Subcutaneous abdominal adipose tissue (tissue), 5 donors: ENCODE measurements at regions not wholly inside any gene's neighbourhood (a gene's known extent, or its start where the extent isn't known, plus 50 kb on each side); places are given as distances from the start of the nearest gene placed in this dataset.
"Not testable (repeated sequence)": the region's sequence is repeated elsewhere in the genome, so short reads cannot be mapped to it uniquely, and the experiment has no call there.

Source experiments
- H3K27ac ChIP-seq: one replicate; pipeline ENCODE4 v1.7.0; 2013; ENCODE audit warnings: low read depth, mild to moderate bottlenecking, inconsistent platforms, low read length, moderate library complexity
- H3K27me3 ChIP-seq, 5 donors: one replicate each; pipeline ENCODE4 v1.7.0; 2013; ENCODE audit warnings: low read length in 5 of 5, inconsistent platforms in 1 of 5; ENCODE audit not compliant: control insufficient read depth in 5 of 5, insufficient read depth in 4 of 5
- H3K36me3 ChIP-seq, 5 donors: one replicate each; pipeline ENCODE4 v1.7.0; 2013; ENCODE audit warnings: low read length in 5 of 5; ENCODE audit not compliant: control insufficient read depth in 5 of 5, insufficient read depth in 5 of 5
- H3K4me1 ChIP-seq, 5 donors: one replicate each; pipeline ENCODE4 v1.7.0; 2013; ENCODE audit warnings: low read length in 5 of 5, mild to moderate bottlenecking in 3 of 5, moderate library complexity in 1 of 5; ENCODE audit not compliant: control insufficient read depth in 5 of 5, insufficient read depth in 5 of 5
- H3K4me3 ChIP-seq, 5 donors: one replicate each; pipeline ENCODE4 v1.7.0; 2013; ENCODE audit warnings: low read length in 5 of 5, low read depth in 1 of 5
- H3K9ac ChIP-seq, 5 donors: one replicate each; pipeline ENCODE4 v1.7.0; 2013; ENCODE audit warnings: low read length in 5 of 5, mild to moderate bottlenecking in 4 of 5, moderate library complexity in 3 of 5
- H3K9me3 ChIP-seq, 5 donors: one replicate each; pipeline ENCODE4 v1.7.0; 2013; ENCODE audit warnings: low read length in 5 of 5; ENCODE audit not compliant: control insufficient read depth in 5 of 5
- donor health status: healthy.
- donor health status: healthy.
- donor health status: healthy.
- donor health status: healthy.
- donor health status: healthy.

GRCh38 chr5:43851741-43852140 is 248.8 kb downstream of the NNT start:
- H3K4me1 ChIP-seq, result peaks cover 0 to 12% (median 2%) of the 10 kb centered on the region in 5 donors
- H3K4me3 ChIP-seq, result no peak overlapping the region
- H3K9me3 ChIP-seq, result no peaks in the 10 kb centered on the region
- no peak overlapping the region for H3K27ac ChIP-seq
- H3K27me3 ChIP-seq, result no peaks in the 10 kb centered on the region
- no peaks in the 10 kb centered on the region for H3K36me3 ChIP-seq
- H3K9ac ChIP-seq, result no peak overlapping the region

- no peaks in the 10 kb centered on the region for H3K4me1 ChIP-seq
- no peak overlapping the region for H3K27ac ChIP-seq
- no peaks in the 10 kb centered on the region for H3K36me3 ChIP-seq
- no peaks in the 10 kb centered on the region for H3K9me3 ChIP-seq
- H3K27me3 ChIP-seq, result no peaks in the 10 kb centered on the region
- H3K9ac ChIP-seq, result no peak overlapping the region
- no peak overlapping the region for H3K4me3 ChIP-seq
Measured at GRCh38 chr5:43840424-43841125, 237.6 kb downstream of the NNT start.

GRCh38 chr5:43839218-43839617 is 236.2 kb downstream of the NNT start:
- H3K27ac ChIP-seq, result no peak overlapping the region

GRCh38 chr5:43837996-43838395 is 235.0 kb downstream of the NNT start:
- H3K27me3 ChIP-seq, result no peaks in the 10 kb centered on the region
- H3K4me1 ChIP-seq, result no peaks in the 10 kb centered on the region
- no peaks in the 10 kb centered on the region for H3K36me3 ChIP-seq
- H3K27ac ChIP-seq, result no peak overlapping the region
- no peak overlapping the region for H3K4me3 ChIP-seq
- no peaks in the 10 kb centered on the region for H3K9me3 ChIP-seq
- H3K9ac ChIP-seq, result no peak overlapping the region

More at GRCh38 chr5:43839218-43839617, 236.2 kb downstream of the NNT start:
- Histone ChIP-seq H3K4me1 (no peaks in the 10 kb centered on the region), H3K36me3 (no peaks in the 10 kb centered on the region), H3K9me3 (no peaks in the 10 kb centered on the region), H3K9ac (no peak overlapping the region), H3K27me3 (no peaks in the 10 kb centered on the region), H3K4me3 (no peak overlapping the region)

- H3K27ac ChIP-seq, result no peak overlapping the region
Measured at GRCh38 chr5:43837091-43837490, 234.1 kb downstream of the NNT start.

GRCh38 chr5:43833961-43834360 is 231.0 kb downstream of the NNT start:
- no peak overlapping the region for H3K27ac ChIP-seq
- H3K4me3 ChIP-seq, result no peak overlapping the region
- H3K9ac ChIP-seq, result no peak overlapping the region
- H3K27me3 ChIP-seq, result no peaks in the 10 kb centered on the region
- H3K36me3 ChIP-seq, result no peaks in the 10 kb centered on the region
- H3K4me1 ChIP-seq, result no peaks in the 10 kb centered on the region
- no peaks in the 10 kb centered on the region for H3K9me3 ChIP-seq

More at GRCh38 chr5:43837091-43837490, 234.1 kb downstream of the NNT start:
- Histone ChIP-seq H3K27me3 (no peaks in the 10 kb centered on the region), H3K9me3 (no peaks in the 10 kb centered on the region), H3K36me3 (no peaks in the 10 kb centered on the region), H3K9ac (no peak overlapping the region), H3K4me3 (no peak overlapping the region), H3K4me1 (no peaks in the 10 kb centered on the region)

GRCh38 chr5:43824325-43824964 is 221.5 kb downstream of the NNT start:
- not testable (repeated sequence) for H3K9me3 ChIP-seq, H3K27ac ChIP-seq, H3K4me3 ChIP-seq, H3K4me1 ChIP-seq, H3K27me3 ChIP-seq, H3K9ac ChIP-seq, H3K36me3 ChIP-seq

GRCh38 chr5:43818394-43818793 is 215.4 kb downstream of the NNT start:
- not testable (repeated sequence) for H3K27ac ChIP-seq, H3K4me1 ChIP-seq, H3K27me3 ChIP-seq, H3K9ac ChIP-seq, H3K4me3 ChIP-seq, H3K36me3 ChIP-seq
- peaks cover 0 to 23% (median 15%) of the 10 kb centered on the region in 5 donors for H3K9me3 ChIP-seq

GRCh38 chr5:43815497-43815896 is 212.5 kb downstream of the NNT start:
- peak overlapping the region in 2 of 5 donors; percentile 7 to 28 for H3K4me3 ChIP-seq
- no peaks in the 10 kb centered on the region for H3K4me1 ChIP-seq
- no peaks in the 10 kb centered on the region for H3K27me3 ChIP-seq

GRCh38 chr5:43804723-43805122 is 201.7 kb downstream of the NNT start:
- Histone ChIP-seq H3K9ac (no peak overlapping the region), H3K36me3 (no peaks in the 10 kb centered on the region), H3K4me3 (no peak overlapping the region), H3K9me3 (no peaks in the 10 kb centered on the region), H3K4me1 (no peaks in the 10 kb centered on the region), H3K27ac (no peak overlapping the region), H3K27me3 (no peaks in the 10 kb centered on the region)

More at GRCh38 chr5:43815497-43815896, 212.5 kb downstream of the NNT start:
- no peaks in the 10 kb centered on the region for H3K36me3 ChIP-seq
- no peak overlapping the region for H3K27ac ChIP-seq
- H3K9me3 ChIP-seq, result peaks cover 0 to 24% (median 17%) of the 10 kb centered on the region in 5 donors
- H3K9ac ChIP-seq, result no peak overlapping the region
